A673 (cell line): ENCODE measurements at regions not wholly inside any gene's neighbourhood (a gene's known extent, or its start where the extent isn't known, plus 50 kb on each side); places are given as distances from the start of the nearest gene placed in this dataset.

Source experiments
- BruUV-seq: library from RNA; stranded (reverse); fragments of 400-500 nt; replicated peaks from 2 replicates; lab custom pipeline; 2021; lab: Mats Ljungman, UMichigan
- CTCF ChIA-PET: fragments of 300-600 bp; sonication (Branson Sonifier 250); formaldehyde crosslinking; loops from one replicate; lab custom pipeline; 2022; ENCODE audit warnings: antibody characterized with exemption; lab: Charles Lee
- POLR2A ChIA-PET: fragments of 300-600 bp; sonication (Branson Sonifier 250); formaldehyde crosslinking; loops from one replicate; lab custom pipeline; 2022; ENCODE audit warnings: antibody characterized with exemption; ENCODE audit not compliant: low non-redundant PET; lab: Charles Lee
- DNase-seq: peaks from one replicate; pipeline ENCODE4 v3.0.0-alpha.2; 2015; ENCODE audit warnings: low spot score
- H3K27ac ChIP-seq: fragments of 200-600 bp; sonication (generic); 2 replicates; pipeline ENCODE4 v1.5.1; 2016; ENCODE audit warnings: mixed run types, low read depth, mild to moderate bottlenecking, mixed read lengths, antibody characterized with exemption, low read length; ENCODE audit not compliant: poor library complexity, severe bottlenecking
- H3K27me3 ChIP-seq: fragments of 200-600 bp; sonication (generic); replicated peaks from 2 replicates; pipeline ENCODE4 v1.6.1; 2017; ENCODE audit warnings: mixed run types, low read depth, mild to moderate bottlenecking, mixed read lengths, antibody characterized with exemption, low read length; ENCODE audit not compliant: insufficient read depth, poor library complexity
- H3K36me3 ChIP-seq: fragments of 200-600 bp; sonication (generic); 2 replicates; pipeline ENCODE4 v1.6.1; 2016; ENCODE audit warnings: mixed run types, mild to moderate bottlenecking, mixed read lengths, antibody characterized with exemption, low read length; ENCODE audit not compliant: insufficient read depth, poor library complexity, severe bottlenecking
- H3K4me1 ChIP-seq: fragments of 200-600 bp; sonication (generic); 2 replicates; pipeline ENCODE4 v1.6.1; 2017; ENCODE audit warnings: mixed run types, mild to moderate bottlenecking, mixed read lengths, antibody characterized with exemption, low read length; ENCODE audit not compliant: insufficient read depth, poor library complexity, severe bottlenecking
- H3K4me3 ChIP-seq: fragments of 200-600 bp; sonication (generic); 2 replicates; pipeline ENCODE4 v1.5.1; 2016; ENCODE audit warnings: low read depth, mixed run types, mild to moderate bottlenecking, mixed read lengths, low read length; ENCODE audit not compliant: poor library complexity, severe bottlenecking
- H3K9me3 ChIP-seq: fragments of 200-600 bp; sonication (generic); 2 replicates; pipeline ENCODE4 v1.6.1; 2016; ENCODE audit warnings: mixed run types, low read depth, mild to moderate bottlenecking, mixed read lengths, antibody characterized with exemption, low read length; ENCODE audit not compliant: poor library complexity, severe bottlenecking
- CTCF ChIP-seq: fragments of 300-800, 200-600 bp; sonication (generic); conservative IDR thresholded peaks from 2 replicates; pipeline ENCODE4 v1.5.1; 2017; ENCODE audit warnings: low read depth, mild to moderate bottlenecking, antibody characterized with exemption, low read length, moderate library complexity, mixed read lengths
- EZH2 ChIP-seq: fragments of 200-600 bp; sonication (generic); IDR thresholded peaks from 2 replicates; pipeline ENCODE4 v1.6.1; 2017; ENCODE audit warnings: borderline replicate concordance, low read depth, mild to moderate bottlenecking, mixed read lengths, antibody characterized with exemption, low read length; ENCODE audit not compliant: poor library complexity, severe bottlenecking
- intact Hi-C: fragments of 100-400 bp; cut with micrococcal nuclease; formaldehyde crosslinking; loops from one replicate; pipeline ENCODE4 v1.10.0; 2022; ENCODE audit not compliant: unreplicated experiment

GRCh38 chr13:34046457-34046856 is 228.5 kb downstream of the RFC3 start:
- no peaks in the 10 kb centered on the region for H3K9me3 ChIP-seq
- no peaks in the 10 kb centered on the region for H3K4me1 ChIP-seq
- no TSS peak for BruUV-seq
- intact Hi-C loops, result no loop called here
- ChIA-PET CTCF (no interaction called here), POLR2A (no interaction called here)
- no peaks in the 10 kb centered on the region for H3K27me3 ChIP-seq
- H3K36me3 ChIP-seq, result no peaks in the 10 kb centered on the region
- no peak overlapping the region for H3K4me3 ChIP-seq
- no peak for DNase-seq
- no peak overlapping the region for H3K27ac ChIP-seq
- TF ChIP-seq CTCF (no peak), EZH2 (no peak)

GRCh38 chr13:34048652-34049051 is 230.7 kb downstream of the RFC3 start:
- ChIA-PET POLR2A (no interaction called here), CTCF (no interaction called here)
- Histone ChIP-seq H3K27me3 (no peaks in the 10 kb centered on the region), H3K9me3 (no peaks in the 10 kb centered on the region), H3K27ac (no peak overlapping the region), H3K4me1 (no peaks in the 10 kb centered on the region), H3K36me3 (no peaks in the 10 kb centered on the region), H3K4me3 (no peak overlapping the region)
- TF ChIP-seq CTCF (no peak), EZH2 (no peak)
- BruUV-seq, result no TSS peak
- intact Hi-C loops, result no loop called here
- DNase-seq, result no peak

GRCh38 chr13:34056733-34057258 is 238.8 kb downstream of the RFC3 start:
- no TSS peak for BruUV-seq
- POLR2A ChIA-PET, result no interaction called here
- Histone ChIP-seq H3K36me3 (no peaks in the 10 kb centered on the region), H3K4me3 (no peak overlapping the region), H3K9me3 (no peaks in the 10 kb centered on the region), H3K4me1 (no peaks in the 10 kb centered on the region), H3K27me3 (no peaks in the 10 kb centered on the region), H3K27ac (no peak overlapping the region)
- intact Hi-C loops, result no loop called here
- no peak for DNase-seq
- TF ChIP-seq CTCF (no peak), EZH2 (no peak)
- CTCF ChIA-PET, result no interaction called here
